HEK293 (cell line): ENCODE measurements at regions not wholly inside any gene's neighbourhood (a gene's known extent, or its start where the extent isn't known, plus 50 kb on each side); places are given as distances from the start of the nearest gene placed in this dataset.

ENCODE experiments used
- CTCF ChIA-PET: fragments of 350-600 bp; formaldehyde crosslinking; extraction: SDS; loops from one replicate; lab custom pipeline; 2021; ENCODE audit warnings: antibody characterized with exemption; lab: Yijun Ruan, JAX
- POLR2A ChIA-PET: fragments of 300-600 bp; formaldehyde crosslinking; extraction: SDS; loops from one replicate; lab custom pipeline; 2020; ENCODE audit warnings: antibody characterized with exemption, inconsistent platforms; lab: Yijun Ruan, JAX
- H3K27ac ChIP-seq: fragments of 200-500 bp; sonication (Bioruptor generic); 2 replicates; pipeline ENCODE4 v1.5.1; 2014; ENCODE audit warnings: low read depth, low read length, control low read depth, inconsistent platforms; ENCODE audit errors: extremely low read depth
- H3K36me3 ChIP-seq, 2 experiments: fragments of 200-500 bp in 1 of 2; sonication (Bioruptor generic) in 1 of 2; 1 replicate in 1 of 2; 2 replicates in 1 of 2; pipeline ENCODE4 v1.5.1; 2014 to 2017; ENCODE audit warnings: inconsistent platforms in 2 of 2, low read length in 2 of 2; ENCODE audit not compliant: control insufficient read depth in 2 of 2, insufficient read depth in 1 of 2
- H3K4me1 ChIP-seq: fragments of 200-500 bp; sonication (Bioruptor generic); 2 replicates; pipeline ENCODE4 v1.5.1; 2014; ENCODE audit warnings: mild to moderate bottlenecking, low read length, inconsistent platforms; ENCODE audit not compliant: control insufficient read depth, insufficient read depth
- H3K4me3 ChIP-seq: 2 replicates; pipeline ENCODE4 v1.5.1; 2011; ENCODE audit warnings: low read depth, mild to moderate bottlenecking, control low read depth, low read length, moderate library complexity
- H3K9me3 ChIP-seq: fragments of 200-500 bp; sonication (Bioruptor generic); 2 replicates; pipeline ENCODE4 v1.5.1; 2014; ENCODE audit warnings: low read depth, low read length, inconsistent platforms; ENCODE audit not compliant: control insufficient read depth, insufficient read depth
- KLF9 ChIP-seq: fragments of 450-650 bp; formaldehyde crosslinking; IDR thresholded peaks from 2 replicates; pipeline ENCODE4 v1.5.1; 2016; ENCODE audit warnings: missing biosample characterization, missing genetic modification characterization, low read depth
- TRIM28 ChIP-seq: IDR thresholded peaks from 2 replicates; pipeline ENCODE4 v1.6.1; 2011; ENCODE audit warnings: low read length, control low read depth, borderline replicate concordance
- WT1 ChIP-seq: fragments of 450-650 bp; formaldehyde crosslinking; IDR thresholded peaks from 2 replicates; pipeline ENCODE4 v1.5.1; 2016; ENCODE audit warnings: missing biosample characterization, missing genetic modification characterization
- ZBTB21 ChIP-seq: fragments of 450-650 bp; formaldehyde crosslinking; IDR thresholded peaks from 2 replicates; pipeline ENCODE4 v1.5.1; 2017; ENCODE audit warnings: missing biosample characterization, missing genetic modification characterization
- ZEB2 ChIP-seq: fragments of 450-650 bp; formaldehyde crosslinking; IDR thresholded peaks from 2 replicates; pipeline ENCODE4 v1.5.1; 2016; ENCODE audit warnings: missing biosample characterization, missing genetic modification characterization
- ZFP3 ChIP-seq: fragments of 450-650 bp; formaldehyde crosslinking; IDR thresholded peaks from 2 replicates; pipeline ENCODE4 v1.5.1; 2016; ENCODE audit warnings: low read depth, missing biosample characterization, missing genetic modification characterization
- ZNF214 ChIP-seq: fragments of 450-650 bp; formaldehyde crosslinking; IDR thresholded peaks from 2 replicates; pipeline ENCODE4 v1.5.1; 2017; ENCODE audit warnings: missing biosample characterization, mild to moderate bottlenecking, missing genetic modification characterization, borderline replicate concordance
- ZNF248 ChIP-seq: fragments of 450-650 bp; formaldehyde crosslinking; IDR thresholded peaks from 2 replicates; pipeline ENCODE4 v1.5.1; 2017; ENCODE audit warnings: missing biosample characterization, missing genetic modification characterization
- ZNF26 ChIP-seq: fragments of 450-650 bp; formaldehyde crosslinking; IDR thresholded peaks from 2 replicates; pipeline ENCODE4 v1.5.1; 2016; ENCODE audit warnings: missing biosample characterization, missing genetic modification characterization
- ZNF292 ChIP-seq: fragments of 450-650 bp; formaldehyde crosslinking; IDR thresholded peaks from 2 replicates; pipeline ENCODE4 v1.5.1; 2016; ENCODE audit warnings: low read depth, missing biosample characterization, missing genetic modification characterization, borderline replicate concordance
- ZNF302 ChIP-seq: fragments of 450-650 bp; formaldehyde crosslinking; IDR thresholded peaks from 2 replicates; pipeline ENCODE4 v1.5.1; 2016; ENCODE audit warnings: missing biosample characterization, missing genetic modification characterization, low read depth
- ZNF324 ChIP-seq: fragments of 450-650 bp; formaldehyde crosslinking; IDR thresholded peaks from 2 replicates; pipeline ENCODE4 v1.5.1; 2016; ENCODE audit warnings: missing biosample characterization, missing genetic modification characterization
- ZNF488 ChIP-seq: fragments of 450-650 bp; formaldehyde crosslinking; IDR thresholded peaks from 2 replicates; pipeline ENCODE4 v1.5.1; 2016; ENCODE audit warnings: missing biosample characterization, missing genetic modification characterization
- ZNF692 ChIP-seq: fragments of 450-650 bp; formaldehyde crosslinking; IDR thresholded peaks from 2 replicates; pipeline ENCODE4 v1.5.1; 2016; ENCODE audit warnings: missing biosample characterization, missing genetic modification characterization
- ZNF768 ChIP-seq: fragments of 450-650 bp; formaldehyde crosslinking; IDR thresholded peaks from 2 replicates; pipeline ENCODE4 v1.5.1; 2018; ENCODE audit warnings: missing biosample characterization, mild to moderate bottlenecking, missing genetic modification characterization
- ZNF791 ChIP-seq: fragments of 450-650 bp; formaldehyde crosslinking; IDR thresholded peaks from 2 replicates; pipeline ENCODE4 v1.5.1; 2016; ENCODE audit warnings: missing biosample characterization, missing genetic modification characterization
- ZNF830 ChIP-seq: fragments of 450-650 bp; IDR thresholded peaks from 2 replicates; pipeline ENCODE4 v1.5.0; 2018; ENCODE audit warnings: missing biosample characterization, missing genetic modification characterization, low read depth, mild to moderate bottlenecking, moderate library complexity

- no peak for TF ChIP-seq ZNF488
- no peak for TF ChIP-seq ZNF214
Measured at GRCh38 chrX:10831716-10832502, 211.5 kb upstream of the MID1 start (continued).

- CTCF ChIA-PET: no interaction called here
- peak overlapping the region; percentile 18; the same call in 1 of the 2 replicates for H3K27ac ChIP-seq
- H3K4me3 ChIP-seq: no peak overlapping the region
- H3K9me3 ChIP-seq: no peaks in the 10 kb centered on the region
- TF ChIP-seq TRIM28 (peak; percentile 76), ZNF26 (no peak)
- POLR2A ChIA-PET: no interaction called here
- no peaks in the 10 kb centered on the region for H3K36me3 ChIP-seq
- H3K4me1 ChIP-seq: no peaks in the 10 kb centered on the region
Measured at GRCh38 chrX:10833299-10834169, 213.1 kb upstream of the MID1 start.

GRCh38 chrX:10841579-10841978, 221.2 kb upstream of the MID1 start:
- Histone ChIP-seq H3K36me3 (no peaks in the 10 kb centered on the region), H3K27ac (no peak overlapping the region), H3K4me1 (no peaks in the 10 kb centered on the region), H3K4me3 (no peak overlapping the region), H3K9me3 (no peaks in the 10 kb centered on the region)
- ChIA-PET CTCF (no interaction called here), POLR2A (no interaction called here)
- no peak for TF ChIP-seq ZNF302
- TF ChIP-seq ZFP3 (tag by site-specific recombination): no peak
- TF ChIP-seq ZNF292: no peak
- no peak for TF ChIP-seq ZNF768 (tag by site-specific recombination)
- no peak for TF ChIP-seq ZNF692 (tag by site-specific recombination)
- TF ChIP-seq KLF9 (tag by site-specific recombination): no peak
- TF ChIP-seq ZNF248 (tag by site-specific recombination): no peak
- no peak for TF ChIP-seq ZNF324 (tag by site-specific recombination)
- no peak for TF ChIP-seq ZEB2 (tag by site-specific recombination)
- TF ChIP-seq ZBTB21 (tag by site-specific recombination): no peak
- TF ChIP-seq ZNF791 (tag by site-specific recombination): no peak
- no peak for TF ChIP-seq WT1 (tag by site-specific recombination)
- no peak for TF ChIP-seq ZNF830 (tag by site-specific recombination)
- TF ChIP-seq, all 188 proteins: peak for 0
